ENCODE measurements at regions not wholly inside any gene's neighbourhood (a gene's known extent, or its start where the extent isn't known, plus 50 kb on each side); places are given as distances from the start of the nearest gene placed in this dataset.

- Histone ChIP-seq H3K4me2 (ENCODE audit: insufficient read depth, low read length) (no peak overlapping the region), H3K9me3 (ENCODE audit: low read depth, low read length) (no peaks in the 10 kb centered on the region), H3K27me3 (ENCODE audit: insufficient read depth, low read length) (no peaks in the 10 kb centered on the region), H3K27ac (ENCODE audit: low read depth, low read length) (no peak overlapping the region), H4K20me1 (ENCODE audit: insufficient read depth, low read length) (no peaks in the 10 kb centered on the region), H3K4me1 (ENCODE audit: insufficient read depth, low read length) (no peaks in the 10 kb centered on the region), H3K79me2 (ENCODE audit: insufficient read depth, low read length) (no peaks in the 10 kb centered on the region), H2AFZ (ENCODE audit: low read length) (no peak overlapping the region), H3K36me3 (ENCODE audit: insufficient read depth, low read length) (no peaks in the 10 kb centered on the region), H3K4me3 (ENCODE audit: insufficient read depth, low read length) (no peak overlapping the region)
- no peak for DNase-seq (ENCODE audit: insufficient read length, low spot score, missing footprints)
- no peak for TF ChIP-seq CTCF (IDR thresholded peaks at IDR 0.05; ENCODE audit: extremely low read depth, low read depth, low read length)
Observed at GRCh38 chr5:115068239-115069086, 101.2 kb downstream of the TRIM36 start.

GRCh38 chr5:115064380-115064779 lies 105.3 kb downstream of the TRIM36 start:
- Histone ChIP-seq H3K9me3 (ENCODE audit: low read depth, low read length) (no peaks in the 10 kb centered on the region), H3K4me3 (ENCODE audit: insufficient read depth, low read length) (no peak overlapping the region), H2AFZ (ENCODE audit: low read length) (no peak overlapping the region), H3K27ac (ENCODE audit: low read depth, low read length) (no peak overlapping the region), H3K4me2 (ENCODE audit: insufficient read depth, low read length) (no peak overlapping the region), H3K79me2 (ENCODE audit: insufficient read depth, low read length) (no peaks in the 10 kb centered on the region), H4K20me1 (ENCODE audit: insufficient read depth, low read length) (no peaks in the 10 kb centered on the region), H3K27me3 (ENCODE audit: insufficient read depth, low read length) (no peaks in the 10 kb centered on the region), H3K4me1 (ENCODE audit: insufficient read depth, low read length) (no peaks in the 10 kb centered on the region), H3K36me3 (ENCODE audit: insufficient read depth, low read length) (no peaks in the 10 kb centered on the region)
- no peak for DNase-seq (ENCODE audit: insufficient read length, low spot score, missing footprints)
- no peak for TF ChIP-seq CTCF (IDR thresholded peaks at IDR 0.05; ENCODE audit: extremely low read depth, low read depth, low read length)

- TF ChIP-seq CTCF (IDR thresholded peaks at IDR 0.05; ENCODE audit: extremely low read depth, low read depth, low read length), result no peak
- Histone ChIP-seq H3K79me2 (ENCODE audit: insufficient read depth, low read length) (no peaks in the 10 kb centered on the region), H3K4me3 (ENCODE audit: insufficient read depth, low read length) (no peak overlapping the region), H3K9me3 (ENCODE audit: low read depth, low read length) (no peaks in the 10 kb centered on the region), H2AFZ (ENCODE audit: low read length) (no peak overlapping the region), H3K4me2 (ENCODE audit: insufficient read depth, low read length) (no peak overlapping the region), H3K27me3 (ENCODE audit: insufficient read depth, low read length) (no peaks in the 10 kb centered on the region), H3K27ac (ENCODE audit: low read depth, low read length) (no peak overlapping the region), H4K20me1 (ENCODE audit: insufficient read depth, low read length) (no peaks in the 10 kb centered on the region), H3K4me1 (ENCODE audit: insufficient read depth, low read length) (no peaks in the 10 kb centered on the region), H3K36me3 (ENCODE audit: insufficient read depth, low read length) (no peaks in the 10 kb centered on the region)
- no peak for DNase-seq (ENCODE audit: insufficient read length, low spot score, missing footprints)
Observed at GRCh38 chr5:115054387-115054951, 115.2 kb downstream of the TRIM36 start.

- no peak overlapping the region for H3K4me3 ChIP-seq (ENCODE audit: insufficient read depth, low read length)
- H3K4me2 ChIP-seq (ENCODE audit: insufficient read depth, low read length), result no peak overlapping the region
- TF ChIP-seq CTCF (IDR thresholded peaks at IDR 0.05; ENCODE audit: extremely low read depth, low read depth, low read length), result no peak
- no peaks in the 10 kb centered on the region for H4K20me1 ChIP-seq (ENCODE audit: insufficient read depth, low read length)
- no peak overlapping the region for H3K27ac ChIP-seq (ENCODE audit: low read depth, low read length)
- no peaks in the 10 kb centered on the region for H3K79me2 ChIP-seq (ENCODE audit: insufficient read depth, low read length)
- no peaks in the 10 kb centered on the region for H3K9me3 ChIP-seq (ENCODE audit: low read depth, low read length)
- no peaks in the 10 kb centered on the region for H3K4me1 ChIP-seq (ENCODE audit: insufficient read depth, low read length)
- H2AFZ ChIP-seq (ENCODE audit: low read length), result no peak overlapping the region
- H3K36me3 ChIP-seq (ENCODE audit: insufficient read depth, low read length), result no peaks in the 10 kb centered on the region
- peak; percentile 13 for DNase-seq (ENCODE audit: insufficient read length, low spot score, missing footprints)
- no peaks in the 10 kb centered on the region for H3K27me3 ChIP-seq (ENCODE audit: insufficient read depth, low read length)
Observed at GRCh38 chr5:115052948-115053347, 116.8 kb downstream of the TRIM36 start.

All from osteoblast (primary cell).